ENCODE measurements at regions not wholly inside any gene's neighbourhood (a gene's known extent, or its start where the extent isn't known, plus 50 kb on each side); places are given as distances from the start of the nearest gene placed in this dataset.
"Not testable (repeated sequence)": the region's sequence is repeated elsewhere in the genome, so short reads cannot be mapped to it uniquely, and the experiment has no call there.

GRCh38 chr3:14057701-14058100 lies 67.0 kb downstream of the CHCHD4 start:
- no peak for DNase-seq (ENCODE audit: low read depth in 2 of 2)

- DNase-seq (ENCODE audit: low read depth in 2 of 2), result no peak
Observed at GRCh38 chr3:14047841-14048240, 76.8 kb downstream of the CHCHD4 start.

GRCh38 chr3:14047027-14047426 lies 77.6 kb downstream of the CHCHD4 start:
- DNase-seq (ENCODE audit: low read depth in 2 of 2), result no peak

- DNase-seq (ENCODE audit: low read depth in 2 of 2), result no peak
Observed at GRCh38 chr3:14042680-14043079, 82.0 kb downstream of the CHCHD4 start.

- no peak for DNase-seq (ENCODE audit: low read depth in 2 of 2)
Observed at GRCh38 chr3:14039149-14039548, 85.5 kb downstream of the CHCHD4 start.

- DNase-seq (ENCODE audit: low read depth in 2 of 2), result no peak
Observed at GRCh38 chr3:14037211-14037610, 87.5 kb downstream of the CHCHD4 start.

- no peak for DNase-seq (ENCODE audit: low read depth in 2 of 2)
Observed at GRCh38 chr3:14033023-14033422, 91.6 kb downstream of the CHCHD4 start.

GRCh38 chr3:14031271-14031670 lies 93.4 kb downstream of the CHCHD4 start:
- DNase-seq (ENCODE audit: low read depth in 2 of 2), result peak in 1 of 2 donors; percentile 60

GRCh38 chr3:14029390-14029995 lies 95.2 kb downstream of the CHCHD4 start:
- not testable (repeated sequence) for DNase-seq (ENCODE audit: low read depth in 2 of 2)

- not testable (repeated sequence) for DNase-seq (ENCODE audit: low read depth in 2 of 2)
Observed at GRCh38 chr3:14028122-14028521, 96.5 kb downstream of the CHCHD4 start.

- DNase-seq (ENCODE audit: low read depth in 2 of 2), result no peak
Observed at GRCh38 chr3:14019459-14019858, 105.2 kb downstream of the CHCHD4 start.

GRCh38 chr3:14016900-14017475 lies 107.7 kb downstream of the CHCHD4 start:
- DNase-seq (ENCODE audit: low read depth in 2 of 2), result no peak

- DNase-seq (ENCODE audit: low read depth in 2 of 2), result no peak
Observed at GRCh38 chr3:14007006-14007405, 117.7 kb downstream of the CHCHD4 start.

- DNase-seq (ENCODE audit: low read depth in 2 of 2), result peak in 1 of 2 donors; percentile 45
Observed at GRCh38 chr3:14001136-14001535, 121.3 kb upstream of the WNT7A start.

GRCh38 chr3:14000556-14000955 lies 120.7 kb upstream of the WNT7A start:
- no peak for DNase-seq (ENCODE audit: low read depth in 2 of 2)

GRCh38 chr3:13998831-13999230 lies 119.0 kb upstream of the WNT7A start:
- no peak for DNase-seq (ENCODE audit: low read depth in 2 of 2)

- DNase-seq (ENCODE audit: low read depth in 2 of 2), result not testable (repeated sequence)
Observed at GRCh38 chr3:13995216-13995615, 115.3 kb upstream of the WNT7A start.

- DNase-seq (ENCODE audit: low read depth in 2 of 2), result not testable (repeated sequence)
Observed at GRCh38 chr3:13988925-13989324, 109.1 kb upstream of the WNT7A start.

- no peak for DNase-seq (ENCODE audit: low read depth in 2 of 2)
Observed at GRCh38 chr3:13976469-13976868, 96.6 kb upstream of the WNT7A start.

GRCh38 chr3:13975686-13976085 lies 95.8 kb upstream of the WNT7A start:
- DNase-seq (ENCODE audit: low read depth in 2 of 2), result no peak

- no peak for DNase-seq (ENCODE audit: low read depth in 2 of 2)
Observed at GRCh38 chr3:13972679-13973379, 93.0 kb upstream of the WNT7A start.

- DNase-seq (ENCODE audit: low read depth in 2 of 2), result no peak
Observed at GRCh38 chr3:13966302-13966701, 86.4 kb upstream of the WNT7A start.
